Right lobe of liver (tissue), 6 donors: ENCODE measurements at regions not wholly inside any gene's neighbourhood (a gene's known extent, or its start where the extent isn't known, plus 50 kb on each side); places are given as distances from the start of the nearest gene placed in this dataset.

ENCODE experiments used
- ATAC-seq, 4 donors: fragments of 200-7000 bp; cut with Tn5 transposase; one replicate each; pipeline ENCODE4 v1.9.1; 2020; ENCODE audit warnings: mild to moderate bottlenecking in 4 of 4, moderate library complexity in 4 of 4
- DNase-seq, 3 donors: peaks; one replicate each; pipeline ENCODE4 v3.0.0-alpha.2; 2020
- H3K27ac ChIP-seq, 3 donors: fragments of 200-600 bp; one replicate each; pipeline ENCODE4 v1.8.0; 2022
- H3K27me3 ChIP-seq, 2 donors: fragments of 200-600 bp; one replicate each; pipeline ENCODE4 v1.8.0; 2022
- H3K36me3 ChIP-seq, 4 donors: fragments of 200-600 bp; sonication (generic) in 1 of 4; one replicate each; pipeline versions ENCODE4 v1.5.1 to v1.8.0; 2017 to 2022; ENCODE audit warnings: control low read depth in 1 of 4
- H3K4me1 ChIP-seq, 4 donors: fragments of 200-600 bp; sonication (generic) in 1 of 4; one replicate each; pipeline versions ENCODE4 v1.5.1 to v1.8.0; 2017 to 2022; ENCODE audit warnings: control low read depth in 1 of 4
- H3K4me3 ChIP-seq, 3 donors: fragments of 200-600 bp; one replicate each; pipeline ENCODE4 v1.8.0; 2022
- H3K9me3 ChIP-seq, 4 donors: fragments of 200-600 bp; sonication (generic) in 1 of 4; one replicate each; pipeline versions ENCODE4 v1.5.1 to v1.8.0; 2017 to 2022; ENCODE audit warnings: control low read depth in 1 of 4
- CTCF ChIP-seq, 4 donors: fragments of 200-600 bp in 3 of 4; fragments of 450-650 bp in 1 of 4; IDR thresholded peaks; one replicate each; pipeline versions ENCODE4 v1.5.1 to v1.8.0; 2016 to 2022; ENCODE audit warnings: antibody characterized with exemption in 4 of 4, mild to moderate bottlenecking in 2 of 4
- POLR2A ChIP-seq: fragments of 450-650 bp; IDR thresholded peaks from one replicate; pipeline ENCODE4 v1.6.1; 2017; ENCODE audit warnings: antibody characterized with exemption, mild to moderate bottlenecking
- WGBS: methylation state at CpG from one replicate; pipeline ENCODE4 v1.1.6; 2018; ENCODE audit warnings: low coverage, low lambda C conversion rate; ENCODE audit not compliant: insufficient coverage; ENCODE audit errors: missing lambda C conversion rate; 5-methylcytosine and 5-hydroxymethylcytosine counted together
- intact Hi-C, 2 donors: fragments of 100-400 bp; cut with DNase I; formaldehyde crosslinking; loops; one replicate each; pipeline versions ENCODE4 v1.11.2 to v1.14.1; 2022
- donor health status: DM: no; HTN: yes; CAD: no.
- donor health status: DM: no; HTN: no; CAD: no.
- donor health status: DM: no; HTN: no; CAD: no.
- donor health status: DM: no; HTN: yes; CAD: no.
- donor health status: DM: no; HTN: yes; CAD: no.

GRCh38 chr4:64192731-64193412 is 216.4 kb downstream of the TECRL start:
- H3K36me3 ChIP-seq, result no peaks in the 10 kb centered on the region
- no peak overlapping the region for H3K4me3 ChIP-seq
- H3K4me1 ChIP-seq, result no peaks in the 10 kb centered on the region
- DNase-seq, result no peak
- H3K27ac ChIP-seq, result no peak overlapping the region
- no peaks in the 10 kb centered on the region for H3K9me3 ChIP-seq
- H3K27me3 ChIP-seq, result no peaks in the 10 kb centered on the region
- no peak for ATAC-seq
- TF ChIP-seq POLR2A (no peak), CTCF (IDR thresholded peaks at IDR 0.05) (no peak)
- 31% methylated on average over 2 of the region's 3 CpGs for WGBS
- intact Hi-C loops, result no loop called here

GRCh38 chr4:64174247-64174882 is 234.9 kb downstream of the TECRL start:
- 40% methylated on average over 1 of the region's 14 CpGs for WGBS
- no peaks in the 10 kb centered on the region for H3K36me3 ChIP-seq
- no peak overlapping the region for H3K4me3 ChIP-seq
- ATAC-seq (peak in 1 of 4 donors; percentile 40), DNase-seq (no peak)
- no peaks in the 10 kb centered on the region for H3K9me3 ChIP-seq
- intact Hi-C loops, result no loop called here
- no peak overlapping the region for H3K27ac ChIP-seq
- no peaks in the 10 kb centered on the region for H3K27me3 ChIP-seq
- TF ChIP-seq POLR2A, result no peak
- no peak for TF ChIP-seq CTCF (IDR thresholded peaks at IDR 0.05)
- no peaks in the 10 kb centered on the region for H3K4me1 ChIP-seq

- no peaks in the 10 kb centered on the region for H3K27me3 ChIP-seq
- TF ChIP-seq CTCF (IDR thresholded peaks at IDR 0.05) (no peak), POLR2A (no peak)
- no peaks in the 10 kb centered on the region for H3K36me3 ChIP-seq
- DNase-seq (no peak), ATAC-seq (no peak)
- 39% methylated on average over 3 of the region's 3 CpGs for WGBS
- intact Hi-C loops, result no loop called here
- no peaks in the 10 kb centered on the region for H3K9me3 ChIP-seq
- no peak overlapping the region for H3K27ac ChIP-seq
- H3K4me3 ChIP-seq, result no peak overlapping the region
- H3K4me1 ChIP-seq, result no peaks in the 10 kb centered on the region
Measured at GRCh38 chr4:64166365-64166764, 242.9 kb downstream of the TECRL start.

- TF ChIP-seq POLR2A (no peak), CTCF (IDR thresholded peaks at IDR 0.05) (peak; percentile 68 to 86 (median 78))
- intact Hi-C loops, result no loop called here
- Histone ChIP-seq H3K4me3 (peak overlapping the region in 1 of 3 donors; percentile 30), H3K27ac (no peak overlapping the region), H3K27me3 (no peaks in the 10 kb centered on the region), H3K36me3 (no peaks in the 10 kb centered on the region), H3K4me1 (no peaks in the 10 kb centered on the region), H3K9me3 (no peaks in the 10 kb centered on the region)
- peak in 1 of 3 donors; percentile 59 for DNase-seq
- ATAC-seq, result peak; percentile 68 to 77 (median 74)
- WGBS, result 6% methylated on average over 7 of the region's 7 CpGs
Measured at GRCh38 chr4:64158648-64159326, 250.5 kb downstream of the TECRL start.
